K562 (cell line): ENCODE measurements at regions not wholly inside any gene's neighbourhood (a gene's known extent, or its start where the extent isn't known, plus 50 kb on each side); places are given as distances from the start of the nearest gene placed in this dataset.

Experiments used
- CTCF ChIP-seq, 3 experiments: IDR thresholded peaks in 2 of 3; conservative IDR thresholded peaks in 1 of 3; 2 replicates each; pipeline ENCODE4 v1.5.1; 2011 to 2012; ENCODE audit warnings: low read length in 3 of 3, mild to moderate bottlenecking in 3 of 3, control low read depth in 2 of 3, improper control_type of control experiment in 1 of 3, inconsistent platforms in 1 of 3, low read depth in 1 of 3, mixed read lengths in 1 of 3, moderate library complexity in 1 of 3; ENCODE audit not compliant: insufficient read depth in 2 of 3
- ELF4 ChIP-seq: fragments of 450-650 bp; formaldehyde crosslinking; IDR thresholded peaks from 2 replicates; pipeline ENCODE4 v1.4.0; 2022; ENCODE audit warnings: missing genetic modification characterization
- FUS ChIP-seq: fragments of 200-400 bp; formaldehyde crosslinking; optimal IDR thresholded peaks from 2 replicates; pipeline ENCODE3; 2017; ENCODE audit warnings: low read depth, low read length
- GABPB1 ChIP-seq: sonication (generic); formaldehyde crosslinking; IDR thresholded peaks from 2 replicates; pipeline ENCODE4 v1.8.0; 2022; ENCODE audit warnings: mild to moderate bottlenecking, missing genetic modification reagents
- MCM5 ChIP-seq: fragments of 450-650 bp; IDR thresholded peaks from 2 replicates; pipeline ENCODE4 v1.6.1; 2016; ENCODE audit warnings: low read depth
- POLR2A ChIP-seq: fragments of 450-650 bp; conservative IDR thresholded peaks from 2 replicates; pipeline ENCODE4 v1.6.1; 2016
- POU5F1 ChIP-seq: fragments of 150-350 bp; IDR thresholded peaks from 2 replicates; pipeline ENCODE4 v1.6.1; 2014; ENCODE audit warnings: borderline replicate concordance, low read length, low read depth, mild to moderate bottlenecking; ENCODE audit not compliant: partially characterized antibody
- SNRNP70 ChIP-seq: fragments of 200-400 bp; formaldehyde crosslinking; optimal IDR thresholded peaks from 2 replicates; pipeline ENCODE3; 2017; ENCODE audit warnings: low read depth, low read length
- SRF ChIP-seq, 2 experiments: fragments of 250-450, 450-650 bp in 1 of 2; sonication (Bioruptor Pico) in 1 of 2; sonication (generic) in 1 of 2; formaldehyde crosslinking; IDR thresholded peaks; 2 replicates each; pipeline versions ENCODE4 v1.5.0 to v1.5.1; 2020 to 2022; ENCODE audit warnings: mild to moderate bottlenecking in 1 of 2, missing genetic modification reagents in 1 of 2
- TBL1XR1 ChIP-seq, 2 experiments: IDR thresholded peaks; 2 replicates each; pipeline ENCODE4 v1.6.1; 2012; ENCODE audit warnings: improper control_type of control experiment in 2 of 2, low read length in 2 of 2, mild to moderate bottlenecking in 1 of 2
- ZFX ChIP-seq: sonication (generic); formaldehyde crosslinking; IDR thresholded peaks from 2 replicates; pipeline ENCODE4 v1.8.0; 2022; ENCODE audit warnings: mild to moderate bottlenecking, missing genetic modification reagents, moderate library complexity
- ZNF217 ChIP-seq: sonication (generic); formaldehyde crosslinking; IDR thresholded peaks from 2 replicates; pipeline ENCODE4 v1.8.0; 2022; ENCODE audit warnings: mild to moderate bottlenecking, missing genetic modification reagents
- ZNF717 ChIP-seq: fragments of 250-450 bp; sonication (Bioruptor Pico); IDR thresholded peaks from 2 replicates; pipeline ENCODE4 v1.5.0; 2021

- TF ChIP-seq MCM5 = no peak
- no peak for TF ChIP-seq SRF (CRISPR knock-in tag; IDR thresholded peaks at IDR 0.05)
- no peak for TF ChIP-seq SNRNP70
- TF ChIP-seq FUS = no peak
- no peak for TF ChIP-seq ZNF717 (CRISPR knock-in tag)
- TF ChIP-seq ZNF217 (CRISPR knock-in tag) = no peak
- TF ChIP-seq ELF4 (CRISPR knock-in tag) = no peak
- no peak for TF ChIP-seq TBL1XR1 (IDR thresholded peaks at IDR 0.05; ENCODE audit: low read length in 2 of 2)
- TF ChIP-seq POLR2A = no peak
- no peak for TF ChIP-seq CTCF (IDR thresholded peaks at IDR 0.05 in 2 of 3, conservative IDR thresholded peaks at IDR 0.05 in 1 of 3; ENCODE audit: insufficient read depth in 2 of 3, low read depth in 1 of 3, low read length in 3 of 3)
- no peak for TF ChIP-seq ZFX (CRISPR knock-in tag)
- TF ChIP-seq POU5F1 = no peak
- no peak for TF ChIP-seq GABPB1 (CRISPR knock-in tag)
These were observed 638.1 kb downstream of the ACTL7B start for GRCh38 chr9:108217431-108218349.
